Endodermal cell (in vitro differentiated cells): ENCODE measurements at regions not wholly inside any gene's neighbourhood (a gene's known extent, or its start where the extent isn't known, plus 50 kb on each side); places are given as distances from the start of the nearest gene placed in this dataset.

Experiments used
- DNase-seq: peaks from one replicate; pipeline ENCODE4 v3.0.0-alpha.2; 2017
- H3K27ac ChIP-seq: 2 replicates; pipeline ENCODE4 v1.5.1; 2013; ENCODE audit warnings: mild to moderate bottlenecking, low read depth, low read length, moderate library complexity
- H3K27me3 ChIP-seq: 2 replicates; pipeline ENCODE4 v1.6.1; 2013; ENCODE audit warnings: mild to moderate bottlenecking, low read length, moderate library complexity; ENCODE audit not compliant: insufficient read depth, control insufficient read depth, poor library complexity, severe bottlenecking
- H3K36me3 ChIP-seq: 2 replicates; pipeline ENCODE4 v1.7.0; 2013; ENCODE audit warnings: mild to moderate bottlenecking, low read length, moderate library complexity; ENCODE audit not compliant: control insufficient read depth, insufficient read depth
- H3K4me1 ChIP-seq: one replicate; pipeline ENCODE4 v1.7.0; 2013; ENCODE audit warnings: low read length; ENCODE audit not compliant: control insufficient read depth, insufficient read depth
- H3K4me3 ChIP-seq: 2 replicates; pipeline ENCODE4 v1.5.1; 2013; ENCODE audit warnings: mild to moderate bottlenecking, low read length, moderate library complexity
- H3K9ac ChIP-seq: 2 replicates; pipeline ENCODE4 v1.6.1; 2013; ENCODE audit warnings: mild to moderate bottlenecking, low read length, moderate library complexity; ENCODE audit not compliant: poor library complexity, severe bottlenecking; ENCODE audit errors: extremely low read depth
- H3K9me3 ChIP-seq: 2 replicates; pipeline ENCODE4 v1.6.1; 2013; ENCODE audit warnings: mild to moderate bottlenecking, low read length, moderate library complexity; ENCODE audit not compliant: control insufficient read depth
- H3K27ac Mint-ChIP-seq: 2 replicates; pipeline ENCODE4 v1.8.0; 2020; ENCODE audit warnings: mixed read lengths
- H3K27me3 Mint-ChIP-seq: 2 replicates; pipeline ENCODE4 v1.8.0; 2021; ENCODE audit warnings: mild to moderate bottlenecking, mixed read lengths; ENCODE audit not compliant: insufficient read depth
- H3K36me3 Mint-ChIP-seq: 2 replicates; pipeline ENCODE4 v1.8.0; 2020; ENCODE audit warnings: low read depth, mixed read lengths
- H3K4me1 Mint-ChIP-seq: 2 replicates; pipeline ENCODE4 v1.8.0; 2020; ENCODE audit warnings: mixed read lengths
- H3K4me3 Mint-ChIP-seq: 2 replicates; pipeline ENCODE4 v1.8.0; 2020; ENCODE audit warnings: mild to moderate bottlenecking, moderate library complexity, mixed read lengths
- H3K9me3 Mint-ChIP-seq: 2 replicates; pipeline ENCODE4 v1.8.0; 2020; ENCODE audit warnings: mild to moderate bottlenecking, mixed read lengths
- WGBS, 2 experiments: methylation state at CpG; one replicate each; pipeline versions ENCODE4 v1.1.5 to v1.1.7; 2013; ENCODE audit warnings: missing lambda C conversion rate in 2 of 2, mixed read lengths in 1 of 2; ENCODE audit not compliant: insufficient coverage in 1 of 2, insufficient read length in 1 of 2; 5-methylcytosine and 5-hydroxymethylcytosine counted together
- TF ChIP-seq, protein P1 (sequence below): fragments of 200-600 bp; sonication (generic); conservative IDR thresholded peaks from 2 replicates; pipeline ENCODE4 v1.5.0; 2021; ENCODE audit warnings: antibody characterized with exemption, mild to moderate bottlenecking

DNA sequence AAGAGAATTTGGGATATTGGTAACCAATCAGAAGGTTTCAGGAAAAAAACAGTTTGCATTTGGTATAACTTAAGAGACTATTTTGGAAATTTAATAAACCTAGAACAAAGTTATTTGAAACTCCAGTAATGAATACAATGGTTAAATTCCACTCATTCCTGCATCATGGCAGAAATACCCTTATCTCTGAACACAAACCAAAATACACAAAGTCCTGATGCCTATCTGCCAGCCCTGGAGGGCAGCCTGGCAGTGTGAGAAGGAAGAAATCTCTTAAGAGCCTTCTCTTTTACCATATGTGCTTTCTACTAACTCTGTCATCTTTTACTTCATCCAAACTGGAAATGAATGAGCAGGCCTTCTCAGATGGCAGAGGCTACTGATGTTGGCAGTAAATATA, 147.1 kb upstream of the LYZL1 start:
- H3K9ac ChIP-seq: no peak overlapping the region
- Mint-ChIP-seq H3K9me3 (no peaks in the 10 kb centered on the region), H3K4me1 (peaks cover 39% of the 10 kb centered on the region), H3K4me3 (peak overlapping the region; percentile 77), H3K36me3 (no peaks in the 10 kb centered on the region), H3K27me3 (no peaks in the 10 kb centered on the region), H3K27ac (peak overlapping the region; percentile 76)
- peaks cover 8% of the 10 kb centered on the region for H3K4me1 ChIP-seq
- peak; percentile 53 for DNase-seq
- H3K4me3 ChIP-seq: no peak overlapping the region
- H3K9me3 ChIP-seq: no peaks in the 10 kb centered on the region
- TF ChIP-seq, protein P1, sequence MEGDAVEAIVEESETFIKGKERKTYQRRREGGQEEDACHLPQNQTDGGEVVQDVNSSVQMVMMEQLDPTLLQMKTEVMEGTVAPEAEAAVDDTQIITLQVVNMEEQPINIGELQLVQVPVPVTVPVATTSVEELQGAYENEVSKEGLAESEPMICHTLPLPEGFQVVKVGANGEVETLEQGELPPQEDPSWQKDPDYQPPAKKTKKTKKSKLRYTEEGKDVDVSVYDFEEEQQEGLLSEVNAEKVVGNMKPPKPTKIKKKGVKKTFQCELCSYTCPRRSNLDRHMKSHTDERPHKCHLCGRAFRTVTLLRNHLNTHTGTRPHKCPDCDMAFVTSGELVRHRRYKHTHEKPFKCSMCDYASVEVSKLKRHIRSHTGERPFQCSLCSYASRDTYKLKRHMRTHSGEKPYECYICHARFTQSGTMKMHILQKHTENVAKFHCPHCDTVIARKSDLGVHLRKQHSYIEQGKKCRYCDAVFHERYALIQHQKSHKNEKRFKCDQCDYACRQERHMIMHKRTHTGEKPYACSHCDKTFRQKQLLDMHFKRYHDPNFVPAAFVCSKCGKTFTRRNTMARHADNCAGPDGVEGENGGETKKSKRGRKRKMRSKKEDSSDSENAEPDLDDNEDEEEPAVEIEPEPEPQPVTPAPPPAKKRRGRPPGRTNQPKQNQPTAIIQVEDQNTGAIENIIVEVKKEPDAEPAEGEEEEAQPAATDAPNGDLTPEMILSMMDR: no peak
- no peaks in the 10 kb centered on the region for H3K36me3 ChIP-seq
- no peak overlapping the region for H3K27ac ChIP-seq
- H3K27me3 ChIP-seq: no peaks in the 10 kb centered on the region

DNA sequence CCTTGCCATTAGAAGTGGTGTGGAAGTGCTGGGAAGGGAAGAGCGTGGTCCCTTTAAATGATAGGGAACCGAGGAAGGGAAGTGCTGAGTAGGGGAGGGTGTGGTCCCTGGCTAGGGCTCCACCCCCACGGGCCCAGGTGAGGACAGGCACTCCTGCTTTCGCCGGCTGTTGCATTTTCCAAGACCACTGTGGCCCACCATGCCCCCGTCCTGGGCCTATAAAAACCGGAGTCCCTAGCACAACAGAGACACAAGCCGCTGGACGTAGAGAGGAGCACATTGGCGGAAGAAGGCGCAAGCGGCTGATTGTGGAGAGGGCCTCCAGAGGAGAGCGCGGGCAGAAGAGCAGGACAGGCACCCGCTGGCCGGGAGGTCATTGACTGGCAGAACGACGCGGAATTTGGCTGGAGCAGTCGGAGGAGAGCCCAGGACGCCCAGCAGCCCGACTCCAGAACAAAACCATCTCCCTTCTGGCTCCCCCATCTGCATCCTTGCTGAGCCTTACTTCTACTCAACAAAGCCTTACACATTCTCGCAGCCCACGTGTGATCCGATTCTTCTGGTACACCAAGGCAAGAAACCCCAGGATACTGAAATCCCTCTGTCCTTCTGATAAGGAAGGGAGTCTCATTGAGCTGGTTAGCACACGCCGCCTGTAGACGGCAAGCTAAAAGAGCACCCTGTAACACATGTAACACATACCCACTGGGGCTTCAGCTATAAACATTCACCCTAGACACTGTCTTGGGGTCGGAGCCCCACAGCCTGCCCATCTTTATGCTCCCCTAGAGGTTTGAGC, 146.2 kb upstream of the LYZL1 start:
- Histone ChIP-seq H3K36me3 (no peaks in the 10 kb centered on the region), H3K4me1 (peaks cover 8% of the 10 kb centered on the region), H3K27me3 (no peaks in the 10 kb centered on the region), H3K27ac (no peak overlapping the region), H3K9ac (no peak overlapping the region), H3K4me3 (no peak overlapping the region), H3K9me3 (no peaks in the 10 kb centered on the region)
- Mint-ChIP-seq H3K9me3 (no peaks in the 10 kb centered on the region), H3K36me3 (no peaks in the 10 kb centered on the region), H3K27me3 (no peaks in the 10 kb centered on the region), H3K4me3 (peak overlapping the region; percentile 77), H3K27ac (peak overlapping the region; percentile 94), H3K4me1 (peaks cover 39% of the 10 kb centered on the region)
- DNase-seq: peak; percentile 88
- WGBS, 2 experiments: 75 to 86% methylated on average over 14 to 29 of the region's 29 CpGs
- TF ChIP-seq, protein P1: peak; percentile 75

DNA sequence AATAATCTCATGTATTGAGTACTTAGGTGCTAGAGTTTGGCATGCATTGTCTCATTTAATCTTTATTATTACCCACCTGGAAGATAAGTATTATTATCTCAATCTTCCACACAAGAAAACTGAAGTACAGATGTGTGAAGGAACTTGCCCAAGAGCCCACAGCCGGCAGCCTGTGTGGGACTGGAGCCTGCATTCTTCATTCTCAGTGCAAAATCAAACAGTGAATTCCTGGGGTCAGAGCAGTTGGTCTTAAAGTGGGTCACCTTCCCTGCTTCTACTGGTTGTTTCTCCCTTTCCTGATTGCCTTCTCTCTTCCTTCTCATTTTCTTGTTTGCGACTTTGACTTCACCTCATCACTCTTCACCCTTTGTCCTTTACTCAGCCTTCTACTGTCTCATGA, 144.7 kb upstream of the LYZL1 start:
- WGBS, 2 experiments: 89 to 92% methylated on average over 2 of the region's 2 CpGs
- peaks cover 37% of the 10 kb centered on the region for H3K4me1 Mint-ChIP-seq
- no peak overlapping the region for H3K9ac ChIP-seq
- TF ChIP-seq, protein P1: no peak
- no peaks in the 10 kb centered on the region for H3K27me3 Mint-ChIP-seq
- no peaks in the 10 kb centered on the region for H3K27me3 ChIP-seq
- H3K27ac ChIP-seq: no peak overlapping the region
- H3K36me3 ChIP-seq: no peaks in the 10 kb centered on the region
- no peak overlapping the region for H3K4me3 ChIP-seq
- no peaks in the 10 kb centered on the region for H3K9me3 ChIP-seq
- no peak for DNase-seq
- peak overlapping the region; percentile 77 for H3K4me3 Mint-ChIP-seq
- no peak overlapping the region for H3K27ac Mint-ChIP-seq
- H3K36me3 Mint-ChIP-seq: no peaks in the 10 kb centered on the region
- no peaks in the 10 kb centered on the region for H3K9me3 Mint-ChIP-seq
- peaks cover 8% of the 10 kb centered on the region for H3K4me1 ChIP-seq
